C4-2B (cell line): ENCODE measurements at regions not wholly inside any gene's neighbourhood (a gene's known extent, or its start where the extent isn't known, plus 50 kb on each side); places are given as distances from the start of the nearest gene placed in this dataset.

ENCODE experiments used
- H3K27ac ChIP-seq: fragments of 450-650 bp; 2 replicates; pipeline ENCODE4 v1.5.1; 2017
- CTCF ChIP-seq: fragments of 450-650 bp; conservative IDR thresholded peaks from 2 replicates; pipeline ENCODE4 v1.5.1; 2017; ENCODE audit warnings: mild to moderate bottlenecking
- ZFX ChIP-seq: fragments of 450-650 bp; IDR thresholded peaks from 2 replicates; pipeline ENCODE4 v1.6.1; 2017

- TF ChIP-seq CTCF (no peak), ZFX (no peak)
- H3K27ac ChIP-seq: no peak overlapping the region
Observed at GRCh38 chr4:107470173-107470572, 249.9 kb downstream of the PAPSS1 start.

GRCh38 chr4:107468812-107469211 lies 251.2 kb downstream of the PAPSS1 start:
- H3K27ac ChIP-seq: no peak overlapping the region
- TF ChIP-seq ZFX: no peak
- TF ChIP-seq CTCF: no peak

- no peak overlapping the region for H3K27ac ChIP-seq
- TF ChIP-seq ZFX: no peak
- TF ChIP-seq CTCF: no peak
Observed at GRCh38 chr4:107468156-107468555, 251.9 kb downstream of the PAPSS1 start.

GRCh38 chr4:107467461-107467860 lies 252.6 kb downstream of the PAPSS1 start:
- H3K27ac ChIP-seq: no peak overlapping the region
- TF ChIP-seq CTCF: no peak

GRCh38 chr4:107458194-107458593 lies 261.8 kb downstream of the PAPSS1 start:
- TF ChIP-seq CTCF (no peak), ZFX (no peak)

GRCh38 chr4:107453987-107454386 lies 266.0 kb downstream of the PAPSS1 start:
- TF ChIP-seq CTCF (no peak), ZFX (no peak)

More at GRCh38 chr4:107458194-107458593, 261.8 kb downstream of the PAPSS1 start:
- H3K27ac ChIP-seq: no peak overlapping the region

GRCh38 chr4:107452717-107453630 lies 267.1 kb downstream of the PAPSS1 start:
- no peak for TF ChIP-seq CTCF
- no peak for TF ChIP-seq ZFX
- H3K27ac ChIP-seq: no peak overlapping the region

More at GRCh38 chr4:107453987-107454386, 266.0 kb downstream of the PAPSS1 start:
- H3K27ac ChIP-seq: no peak overlapping the region
